HG03521 (cell line): ENCODE measurements at regions not wholly inside any gene's neighbourhood (a gene's known extent, or its start where the extent isn't known, plus 50 kb on each side); places are given as distances from the start of the nearest gene placed in this dataset.

Source experiments
- ATAC-seq: cut with Tn5 transposase; IDR thresholded peaks from one replicate; pipeline ENCODE4 v1.9.1; 2021; ENCODE audit warnings: mild to moderate bottlenecking, moderate library complexity; ENCODE audit not compliant: unreplicated experiment

DNA sequence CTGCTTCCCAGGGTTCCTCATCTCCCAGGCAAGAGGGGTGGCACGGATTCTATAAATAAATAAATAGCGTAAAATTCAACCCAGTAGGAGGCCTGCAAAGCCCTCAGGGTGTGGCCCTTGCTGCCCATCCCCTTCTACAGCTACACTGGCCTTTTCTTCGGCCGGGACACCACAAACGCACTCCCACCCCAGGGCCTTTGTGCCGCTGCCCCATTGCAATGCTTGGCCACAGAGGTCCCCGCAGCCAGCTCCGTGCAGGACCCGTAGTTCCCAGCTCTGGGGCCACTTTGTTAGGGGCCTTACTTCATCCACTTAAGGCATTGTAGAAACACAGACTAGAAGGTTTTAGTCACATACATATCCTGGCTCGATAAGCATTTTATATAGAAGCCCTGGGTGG is 151.2 kb downstream of the ERMARD start:
- no peak for ATAC-seq

- ATAC-seq: no peak
These were observed 150.6 kb downstream of the ERMARD start for GRCh38 chr6:169902070-169902469.

DNA sequence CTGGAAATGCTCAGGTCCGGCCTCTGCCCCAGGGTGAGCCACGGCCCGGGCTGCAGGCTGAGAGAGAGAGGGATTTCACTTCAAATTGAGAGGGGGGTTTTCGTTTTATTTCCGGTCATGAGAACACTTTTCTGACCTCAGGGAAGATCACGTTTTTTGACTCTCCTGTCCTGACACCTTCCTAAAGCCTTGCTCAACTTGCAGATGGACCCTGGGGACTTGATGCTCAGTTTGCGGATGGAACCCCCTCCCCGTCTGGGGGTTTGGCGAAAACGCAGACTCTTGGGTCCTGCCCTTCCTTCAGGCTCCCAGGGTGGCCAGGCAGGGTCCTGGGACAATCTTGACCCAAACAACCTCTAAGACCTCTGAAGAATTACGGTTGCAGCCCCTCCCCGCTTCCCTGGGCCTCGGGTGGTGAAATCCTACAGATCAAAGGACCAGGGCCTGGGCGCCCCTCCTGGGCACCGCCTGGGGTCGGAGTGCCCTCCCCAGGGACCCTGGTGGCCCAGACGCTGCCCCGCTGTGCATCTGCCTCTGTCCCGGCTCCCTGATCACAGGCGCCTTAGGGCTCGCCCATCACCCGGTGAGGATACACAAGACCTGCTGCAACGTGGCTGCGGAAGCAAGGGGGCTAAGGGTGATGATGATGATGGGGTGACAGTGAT is 148.2 kb downstream of the ERMARD start:
- no peak for ATAC-seq

DNA sequence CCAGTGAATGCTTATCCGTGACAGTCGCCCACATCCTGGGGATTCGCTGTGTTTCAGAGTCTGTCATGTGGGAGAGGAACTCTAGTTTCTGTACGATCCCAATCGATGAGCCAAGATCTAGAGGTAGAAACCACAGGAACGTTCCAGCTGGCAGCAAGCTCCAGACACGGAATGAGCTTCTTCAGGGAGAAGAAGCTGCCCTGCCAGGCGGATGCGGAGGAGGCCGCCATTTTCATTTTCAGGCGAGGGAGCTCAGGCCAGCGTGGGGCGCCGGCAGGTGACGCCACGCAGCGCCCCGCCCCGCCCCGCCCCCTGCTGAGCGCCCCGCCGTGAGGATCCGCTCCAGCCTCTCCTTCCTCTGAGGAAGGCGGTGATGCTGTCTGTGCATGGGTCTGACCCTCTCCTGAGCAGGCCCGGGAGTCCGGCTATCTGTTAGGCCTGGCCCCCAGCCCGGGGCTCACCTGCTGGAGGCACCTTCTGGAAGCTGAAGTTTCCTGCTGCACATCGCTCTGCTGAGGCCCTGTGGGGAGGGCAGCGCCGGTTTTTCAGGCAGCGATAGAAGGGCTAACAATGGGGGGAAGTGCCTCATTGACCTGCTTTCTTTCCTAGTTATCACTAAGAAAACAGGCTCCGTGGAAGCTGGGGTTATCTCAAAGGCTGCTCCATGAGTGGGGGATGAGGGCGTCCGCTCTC is 147.5 kb downstream of the ERMARD start:
- ATAC-seq: no peak

DNA sequence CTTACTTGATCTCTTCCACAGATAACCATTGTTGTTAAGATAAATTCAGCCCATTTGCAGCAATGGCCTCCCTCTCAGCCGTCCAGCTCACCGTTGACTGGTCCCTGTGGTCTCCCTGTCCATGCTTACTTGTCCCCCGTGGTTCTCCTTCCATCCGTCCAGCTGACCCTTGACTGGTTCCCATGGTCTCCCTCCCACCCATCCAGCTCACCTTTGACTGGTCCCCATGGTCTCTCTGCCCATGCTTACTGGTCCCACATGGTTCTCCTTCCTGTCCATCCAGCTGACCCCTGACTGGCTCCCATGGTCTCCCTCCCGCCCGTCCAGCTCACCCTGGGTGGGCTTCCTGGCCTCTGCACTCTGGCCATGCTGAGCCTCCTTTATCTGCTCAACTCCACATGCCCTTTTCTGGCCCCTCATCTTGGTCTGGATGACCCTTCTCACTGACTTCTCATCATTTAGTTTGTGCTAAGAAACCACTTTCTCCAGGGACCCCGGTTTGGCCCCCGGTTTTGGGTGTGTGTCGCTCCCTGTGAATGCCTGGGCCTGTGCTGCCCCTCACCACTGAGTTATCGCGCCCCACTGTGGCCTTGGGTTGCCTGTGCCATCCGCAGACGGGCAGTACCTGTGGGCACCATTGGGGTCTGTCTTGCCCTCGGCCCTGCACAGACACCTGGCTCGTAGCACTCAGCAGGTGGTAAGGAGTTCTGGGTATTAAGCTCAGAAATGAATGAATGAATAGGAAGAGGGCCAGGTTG is 146.4 kb downstream of the ERMARD start:
- no peak for ATAC-seq

DNA sequence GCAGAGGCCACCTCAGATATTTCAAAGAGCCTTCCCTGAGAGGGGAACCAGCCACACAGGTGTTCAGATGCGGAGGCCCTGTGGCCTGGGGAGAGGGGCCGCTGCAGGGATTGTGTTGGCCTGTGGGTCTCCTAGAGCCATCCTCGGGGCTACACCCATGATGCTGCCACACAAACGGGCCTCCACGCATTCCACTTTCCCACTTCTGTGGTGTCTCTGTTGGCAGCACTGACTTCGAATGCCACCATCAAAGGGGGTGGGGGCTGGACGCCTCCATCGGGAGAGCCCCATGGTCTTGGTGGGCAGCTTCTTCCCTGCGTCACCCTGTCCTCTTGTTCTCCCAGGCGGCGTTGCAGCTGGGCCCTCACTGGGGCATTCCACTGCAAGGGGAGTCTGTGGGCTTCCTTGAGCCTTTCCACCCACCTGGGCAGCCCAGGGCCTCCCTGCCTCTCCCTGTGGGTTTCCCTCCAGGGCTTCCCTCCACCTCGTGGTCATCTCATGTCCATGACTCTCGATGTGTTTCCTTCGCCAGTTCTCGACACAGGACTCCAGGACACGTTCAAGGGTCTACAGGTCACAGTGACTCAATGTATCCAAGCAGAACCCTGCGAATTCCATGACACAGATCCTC is 145.5 kb downstream of the ERMARD start:
- ATAC-seq: no peak

GRCh38 chr6:169895926-169896761 is 144.7 kb downstream of the ERMARD start:
- no peak for ATAC-seq

DNA sequence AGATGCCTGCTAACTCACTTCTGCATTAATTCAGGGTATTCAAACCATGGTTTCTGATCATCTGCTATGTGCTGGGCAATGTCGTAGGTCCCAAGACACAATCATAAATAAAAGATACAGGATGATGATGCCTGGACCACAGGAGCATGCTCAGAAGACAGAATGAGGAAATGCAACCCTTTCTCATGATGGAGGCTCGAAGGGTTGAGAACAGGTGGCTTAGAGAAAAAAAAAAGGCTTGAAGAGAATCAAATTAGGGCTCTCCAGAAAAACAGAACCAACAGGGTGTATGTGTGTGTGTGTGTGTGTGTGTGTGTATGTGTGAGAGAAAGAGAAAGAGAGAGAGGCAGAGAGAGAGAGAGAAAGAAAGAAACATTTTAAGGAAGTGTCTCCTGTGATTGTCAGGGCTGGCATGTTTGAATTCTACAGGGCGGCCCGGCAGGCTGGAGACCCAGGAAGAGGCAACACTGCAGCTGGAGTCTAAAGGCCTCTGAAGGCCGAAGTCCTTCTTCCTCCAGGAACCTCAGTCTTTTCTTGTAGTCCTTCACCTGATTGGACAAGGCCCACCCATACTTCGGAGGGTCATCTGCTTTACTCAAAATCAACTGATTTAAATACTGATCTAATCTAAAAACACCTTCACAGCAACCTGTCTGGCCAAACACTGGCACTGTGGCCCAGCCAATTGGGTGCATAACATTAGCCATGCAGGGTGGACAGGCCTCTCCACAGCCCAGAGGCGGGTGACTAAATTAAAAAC is 143.8 kb downstream of the ERMARD start:
- no peak for ATAC-seq

DNA sequence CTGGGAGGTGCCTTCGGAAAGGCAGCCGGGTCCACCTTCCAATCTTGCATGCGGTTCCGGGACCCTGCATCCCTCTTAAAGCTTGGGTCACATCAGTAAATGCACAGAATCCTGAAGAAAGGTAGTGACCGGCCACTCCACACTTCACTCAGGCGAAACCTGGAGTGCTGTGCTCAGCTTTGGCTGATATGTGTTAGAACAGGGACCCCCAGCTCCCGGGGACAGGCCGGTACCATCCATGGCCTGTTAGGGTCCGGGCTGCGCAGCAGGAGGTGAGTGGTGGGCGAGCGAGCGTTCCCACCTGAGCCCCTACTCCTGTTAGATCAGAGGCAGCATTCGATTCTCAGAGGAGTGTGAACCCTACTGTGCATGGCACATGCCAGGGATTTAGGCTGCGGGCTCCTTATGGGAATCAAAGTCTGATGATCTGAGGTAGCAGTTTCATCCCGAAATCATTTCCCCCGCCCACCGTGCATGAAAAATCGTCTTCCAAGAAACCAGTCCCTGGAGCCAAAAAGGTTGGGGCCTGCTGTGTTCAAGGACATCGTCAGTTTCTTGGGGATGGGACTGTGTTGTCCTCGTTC is 143.0 kb downstream of the ERMARD start:
- no peak for ATAC-seq

DNA sequence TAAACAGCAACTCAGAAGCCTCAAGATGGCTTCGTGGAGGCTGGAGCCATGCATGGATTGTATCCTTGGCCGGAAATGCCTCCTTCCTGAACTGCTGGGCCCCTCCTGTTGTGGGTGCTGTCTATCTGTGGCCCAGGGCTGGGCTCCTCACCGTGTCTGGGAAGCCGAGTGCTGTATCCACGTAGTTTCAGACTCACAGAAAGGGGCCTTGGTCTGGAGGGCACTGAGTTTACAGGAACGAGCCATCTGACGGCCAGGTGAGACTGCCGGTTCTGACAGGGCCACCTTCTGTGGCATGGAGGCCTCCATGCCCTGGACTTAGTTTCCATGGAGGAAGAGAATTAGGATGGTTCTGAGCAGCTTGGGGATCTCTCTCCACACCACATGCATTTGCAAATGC is 142.2 kb downstream of the ERMARD start:
- no peak for ATAC-seq

DNA sequence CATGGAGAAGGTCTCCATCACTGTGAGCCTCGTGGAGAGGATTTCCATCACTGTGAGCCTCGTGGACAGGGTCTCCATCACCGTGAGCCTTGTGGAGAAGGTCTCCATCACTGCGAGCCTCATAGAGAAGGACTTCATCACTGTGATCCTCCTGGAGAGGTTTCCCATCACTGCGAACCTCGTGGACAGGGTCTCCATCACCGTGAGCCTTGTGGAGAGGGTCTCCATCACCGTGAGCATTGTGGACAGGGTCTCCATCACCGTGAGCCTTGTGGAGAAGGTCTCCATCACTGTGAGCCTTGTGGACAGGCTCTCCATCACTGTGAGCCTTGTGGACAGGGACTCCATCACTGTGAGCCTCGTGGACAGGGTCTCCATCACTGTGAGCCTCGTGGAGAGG is 140.4 kb downstream of the ERMARD start:
- no peak for ATAC-seq

DNA sequence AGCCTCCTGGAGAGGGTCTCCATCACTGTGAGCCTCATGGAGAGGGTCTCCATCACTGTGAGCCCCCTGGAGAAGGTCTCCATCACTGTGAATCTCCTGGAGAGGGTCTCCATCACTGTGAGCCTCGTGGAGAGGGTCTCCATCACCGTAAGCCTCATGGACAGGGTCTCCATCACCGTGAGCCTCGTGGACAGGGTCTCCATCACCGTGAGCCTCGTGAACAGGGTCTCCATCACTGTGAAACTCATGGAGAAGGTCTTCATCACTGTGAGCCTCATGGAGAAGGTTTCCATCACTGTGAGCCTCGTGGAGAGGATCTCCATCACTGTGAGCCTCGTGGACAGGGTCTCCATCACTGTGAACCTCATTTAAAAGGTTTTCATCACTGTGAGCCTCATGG is 140.0 kb downstream of the ERMARD start:
- ATAC-seq: no peak

DNA sequence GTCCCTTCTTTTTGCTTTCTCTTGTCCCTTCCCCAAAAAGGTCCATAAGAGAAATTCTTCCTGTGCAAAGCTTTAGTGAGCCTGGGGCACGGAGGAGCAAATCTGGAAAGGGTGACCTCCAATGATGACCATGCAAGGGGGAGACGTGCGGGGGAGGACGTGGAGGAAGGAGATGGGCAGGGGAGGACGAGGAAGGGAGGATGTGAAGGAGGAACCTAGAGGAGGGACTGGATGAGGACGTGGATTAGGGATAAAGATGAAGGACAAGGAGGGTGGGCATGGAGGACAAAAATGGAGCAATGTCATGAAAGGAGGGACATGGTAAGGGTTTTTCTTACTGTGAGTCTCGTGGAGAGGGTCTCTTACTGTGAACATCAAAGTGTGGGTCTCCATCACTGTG is 139.5 kb downstream of the ERMARD start:
- ATAC-seq: no peak

GRCh38 chr6:169890049-169890448 is 138.6 kb downstream of the ERMARD start:
- ATAC-seq: no peak

- ATAC-seq: no peak
These were observed 136.2 kb downstream of the ERMARD start for GRCh38 chr6:169887529-169888140.

DNA sequence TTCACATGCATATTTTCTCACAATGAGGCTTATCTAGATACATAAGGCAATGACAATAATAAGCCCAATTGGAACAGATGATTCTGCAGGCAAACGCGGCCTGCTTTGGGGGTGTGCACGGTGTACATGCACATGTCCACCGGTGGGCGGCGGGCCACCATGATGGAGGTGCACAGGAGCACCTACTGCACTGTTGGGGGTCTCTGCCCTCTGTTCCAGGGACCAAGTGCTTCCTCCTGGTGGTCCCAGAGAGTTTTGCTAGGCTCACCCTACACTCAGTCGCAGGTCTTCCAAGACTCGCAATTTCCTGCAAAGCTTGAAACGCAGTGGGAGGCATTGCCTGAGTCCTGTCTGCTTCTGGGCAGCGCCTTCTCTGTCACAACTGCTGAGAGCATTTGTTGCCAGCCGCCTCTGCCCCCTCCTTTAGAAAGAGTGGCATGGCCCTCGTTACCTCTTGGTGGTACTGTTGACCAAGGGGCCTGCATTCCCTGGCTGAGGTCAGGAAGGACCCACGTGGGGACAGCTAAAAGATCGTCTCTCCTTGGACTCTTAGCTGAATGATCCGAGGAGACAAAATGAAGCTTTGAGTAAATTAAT is 135.3 kb downstream of the ERMARD start:
- ATAC-seq: no peak

DNA sequence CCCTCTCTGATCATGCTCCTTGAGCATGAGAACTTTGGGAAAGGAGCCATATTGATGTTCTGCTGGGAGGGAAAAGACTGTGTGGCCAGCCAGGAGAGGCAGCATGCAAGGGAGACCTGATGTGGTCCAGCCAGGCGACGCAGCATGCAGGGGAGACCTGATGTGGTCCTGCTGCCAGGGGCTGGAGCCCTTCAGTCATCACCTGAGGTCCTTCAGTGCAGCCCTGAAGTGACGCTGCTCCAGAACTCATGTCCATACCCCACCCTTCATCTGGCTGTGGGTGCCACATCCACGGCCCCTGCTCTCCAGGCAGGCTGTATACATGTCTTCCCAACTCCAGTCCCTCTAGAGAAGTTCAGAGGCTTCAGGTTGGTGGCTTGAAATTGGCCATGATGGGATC is 134.4 kb downstream of the ERMARD start:
- no peak for ATAC-seq

DNA sequence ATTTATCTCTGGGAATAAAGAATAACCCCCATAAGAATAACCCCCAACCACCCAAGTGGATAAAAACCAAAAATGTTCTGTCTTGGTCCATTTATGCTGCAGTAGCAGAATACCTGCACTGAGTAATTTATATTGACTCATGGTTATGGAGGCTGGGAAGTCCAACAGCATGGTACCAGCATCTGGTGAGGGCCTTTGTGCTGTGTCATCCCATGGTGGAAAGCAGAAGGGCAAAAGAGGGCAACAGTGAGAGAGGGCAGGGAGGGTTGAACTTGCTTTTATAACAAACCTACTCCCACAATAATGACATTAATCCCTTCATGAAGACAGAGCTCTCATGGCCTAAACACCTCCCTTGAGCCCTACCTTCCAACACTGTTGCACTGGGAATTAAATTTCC is 133.7 kb downstream of the ERMARD start:
- ATAC-seq: no peak

- ATAC-seq: no peak
These were observed 132.7 kb downstream of the ERMARD start for GRCh38 chr6:169884158-169884557.
